ENCODE measurements at regions not wholly inside any gene's neighbourhood (a gene's known extent, or its start where the extent isn't known, plus 50 kb on each side); places are given as distances from the start of the nearest gene placed in this dataset.
"Not testable (repeated sequence)": the region's sequence is repeated elsewhere in the genome, so short reads cannot be mapped to it uniquely, and the experiment has no call there.

DNA sequence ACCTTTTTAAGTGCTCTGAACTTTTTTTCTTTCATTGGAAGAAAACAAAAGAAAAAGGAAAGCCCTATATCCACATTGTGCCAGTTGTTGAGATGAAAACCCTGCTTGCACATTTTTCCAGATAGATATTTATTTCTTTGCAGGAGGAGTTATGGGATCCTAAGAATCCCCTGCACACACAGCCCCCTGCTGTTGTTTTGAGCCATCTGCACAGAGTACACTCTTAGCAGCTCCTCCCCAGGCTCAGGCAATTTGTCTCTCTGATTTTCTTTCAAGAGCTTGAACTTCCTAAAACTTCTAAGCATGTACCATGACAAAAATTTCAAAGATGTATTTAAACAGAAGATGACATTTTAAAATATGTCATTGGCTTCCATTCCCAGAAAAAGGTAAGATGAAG lies 436.9 kb downstream of the METTL4 start:
- DNase-seq (ENCODE audit: missing footprints) (no peak), ATAC-seq (no peak)
- intact Hi-C loops (cut with DNase I) = no loop called here

DNA sequence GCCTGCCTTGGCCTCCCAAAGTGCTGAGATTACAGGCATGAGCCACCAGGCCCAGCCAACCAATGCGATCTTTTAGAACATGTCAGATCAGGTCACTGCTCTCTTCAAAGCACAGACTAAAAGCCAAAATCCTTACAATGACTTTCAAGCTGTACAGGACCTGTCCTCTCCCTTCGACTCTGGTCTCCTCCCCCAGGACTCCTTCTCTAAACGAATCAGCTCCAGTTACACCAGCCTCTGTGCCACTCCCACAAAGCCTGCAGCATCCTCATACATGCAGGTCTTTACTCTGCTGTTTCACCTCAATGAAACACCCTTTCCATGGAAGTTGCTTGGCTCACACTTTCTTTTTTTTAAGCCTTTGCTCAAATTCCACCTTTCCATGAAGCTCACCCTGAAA lies 436.0 kb downstream of the METTL4 start:
- no peak for ATAC-seq

DNA sequence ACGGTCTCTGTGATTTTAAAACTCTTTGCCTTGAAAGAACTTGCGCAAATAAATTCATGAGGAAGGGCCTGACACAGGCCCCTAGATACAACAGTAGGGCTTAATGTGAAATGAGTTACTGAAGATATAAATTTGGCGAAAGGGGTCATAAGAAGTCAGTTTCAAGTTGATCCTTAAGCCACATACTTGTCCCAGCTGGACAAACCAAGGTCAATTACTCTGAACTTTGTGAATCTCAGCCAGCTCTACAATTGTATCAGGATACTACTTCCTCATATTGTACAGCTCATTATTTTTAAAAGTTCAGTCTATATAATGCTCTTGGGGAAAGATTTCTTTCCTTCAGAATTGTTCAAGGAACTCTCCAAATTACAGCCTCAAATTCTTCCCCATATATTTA lies 432.8 kb downstream of the METTL4 start:
- no peak for ATAC-seq
- intact Hi-C loops (cut with DNase I) = no loop called here

More for the DNA sequence above, 436.0 kb downstream of the METTL4 start:
- DNase-seq (ENCODE audit: missing footprints) = no peak
- intact Hi-C loops (cut with DNase I) = no loop called here

DNA sequence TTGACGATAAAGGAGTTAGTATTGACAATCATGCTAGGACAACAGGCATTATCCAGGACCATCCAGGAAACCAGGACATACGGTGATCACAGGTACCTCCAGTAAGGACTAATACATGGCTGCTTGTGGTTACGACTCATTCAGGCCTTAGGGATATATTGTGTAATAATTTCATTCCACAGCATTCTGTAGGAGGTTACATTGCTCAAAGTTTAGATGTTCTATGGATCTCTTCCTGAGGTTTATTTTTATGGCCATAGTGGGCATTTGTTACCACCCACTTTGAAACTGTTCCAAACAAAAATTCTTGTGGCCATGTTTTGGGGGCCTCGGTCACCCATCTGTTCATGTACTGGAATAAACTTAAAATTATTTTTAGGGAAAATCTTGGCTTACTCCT lies 431.6 kb downstream of the METTL4 start:
- DNase-seq (ENCODE audit: missing footprints) (no peak), ATAC-seq (no peak)
- intact Hi-C loops (cut with DNase I) = no loop called here

More for the DNA sequence above, 432.8 kb downstream of the METTL4 start:
- no peak for DNase-seq (ENCODE audit: missing footprints)

DNA sequence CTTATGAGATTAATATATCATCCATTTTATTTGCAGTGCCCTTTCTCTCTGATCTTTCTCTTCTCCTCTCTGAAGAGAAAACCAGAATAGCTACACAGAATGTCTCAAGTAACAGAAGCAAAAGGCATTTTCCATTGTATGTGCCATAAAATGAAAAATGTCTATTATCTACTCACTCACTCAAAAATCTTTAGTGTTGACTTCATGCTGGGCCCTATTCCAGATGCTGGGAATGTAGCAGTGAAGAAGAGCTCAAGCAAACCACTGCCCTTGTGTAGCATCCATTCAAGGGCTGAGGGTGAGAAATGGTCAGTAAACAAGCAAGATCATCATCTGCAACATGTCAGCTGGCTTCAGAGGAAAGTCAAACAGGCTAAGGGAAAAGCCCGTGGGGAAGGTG lies 427.7 kb downstream of the METTL4 start:
- ATAC-seq = no peak
- DNase-seq (ENCODE audit: missing footprints) = no peak
- intact Hi-C loops (cut with DNase I) = no loop called here

DNA sequence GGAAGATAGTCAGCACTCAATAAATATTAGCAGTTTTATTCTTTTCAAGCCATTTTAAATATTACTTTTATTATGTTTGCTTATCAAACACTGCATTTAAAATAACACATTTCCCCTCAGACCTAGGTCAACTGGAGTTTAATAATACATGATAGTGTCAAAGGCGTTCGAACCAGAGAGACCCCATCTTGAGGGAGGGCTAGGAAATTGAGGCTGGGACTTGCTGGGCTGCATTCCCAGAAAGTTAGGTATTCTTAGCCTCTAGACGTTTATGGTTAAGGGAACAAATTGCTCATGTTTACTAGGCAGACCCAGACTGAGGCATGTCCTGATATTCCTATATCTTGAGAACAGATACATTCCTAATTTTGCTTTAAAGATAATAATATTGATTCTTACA lies 426.5 kb downstream of the METTL4 start:
- DNase-seq (ENCODE audit: missing footprints) (no peak), ATAC-seq (no peak)
- intact Hi-C loops (cut with DNase I) = no loop called here

DNA sequence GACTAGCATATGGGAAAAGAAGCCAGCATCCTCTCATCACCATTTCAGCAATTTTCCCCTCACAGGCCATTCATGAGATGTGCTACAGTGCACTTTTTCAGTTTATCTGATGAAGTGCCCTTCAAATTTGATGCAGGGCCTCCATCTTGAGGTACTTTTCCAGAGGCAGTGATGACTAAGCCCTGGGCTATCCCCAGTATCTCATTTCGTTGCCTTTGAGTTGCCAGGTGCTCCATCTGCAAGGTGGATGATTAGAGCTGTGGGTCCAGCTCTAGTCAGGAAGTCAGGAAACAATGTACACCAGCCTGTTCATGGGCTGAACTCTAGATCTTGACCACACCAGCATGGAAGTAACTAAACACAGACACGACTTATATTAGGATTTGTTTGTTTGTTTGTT lies 425.2 kb downstream of the METTL4 start:
- DNase-seq (ENCODE audit: missing footprints) = no peak
- ATAC-seq = no peak
- intact Hi-C loops (cut with DNase I) = no loop called here

DNA sequence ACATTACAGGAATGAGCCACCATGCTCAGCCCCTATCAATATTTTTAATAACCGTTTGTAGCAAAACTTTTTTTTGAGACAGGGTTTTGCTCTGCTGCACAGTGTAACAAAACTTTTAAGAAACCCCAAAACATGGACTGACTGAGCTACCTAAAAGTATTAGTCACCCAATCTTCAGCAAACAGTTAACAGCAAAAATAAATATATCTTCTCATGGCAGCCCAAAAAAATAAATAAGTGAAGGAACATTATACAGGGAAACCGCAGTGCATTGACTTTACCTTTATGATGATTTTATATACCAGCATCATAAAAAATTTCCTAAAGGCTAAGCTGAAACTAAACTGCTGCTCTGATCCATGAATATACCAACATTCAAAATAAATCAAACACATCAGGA lies 424.6 kb downstream of the METTL4 start:
- no peak for ATAC-seq
- no peak for DNase-seq (ENCODE audit: missing footprints)
- intact Hi-C loops (cut with DNase I) = no loop called here

DNA sequence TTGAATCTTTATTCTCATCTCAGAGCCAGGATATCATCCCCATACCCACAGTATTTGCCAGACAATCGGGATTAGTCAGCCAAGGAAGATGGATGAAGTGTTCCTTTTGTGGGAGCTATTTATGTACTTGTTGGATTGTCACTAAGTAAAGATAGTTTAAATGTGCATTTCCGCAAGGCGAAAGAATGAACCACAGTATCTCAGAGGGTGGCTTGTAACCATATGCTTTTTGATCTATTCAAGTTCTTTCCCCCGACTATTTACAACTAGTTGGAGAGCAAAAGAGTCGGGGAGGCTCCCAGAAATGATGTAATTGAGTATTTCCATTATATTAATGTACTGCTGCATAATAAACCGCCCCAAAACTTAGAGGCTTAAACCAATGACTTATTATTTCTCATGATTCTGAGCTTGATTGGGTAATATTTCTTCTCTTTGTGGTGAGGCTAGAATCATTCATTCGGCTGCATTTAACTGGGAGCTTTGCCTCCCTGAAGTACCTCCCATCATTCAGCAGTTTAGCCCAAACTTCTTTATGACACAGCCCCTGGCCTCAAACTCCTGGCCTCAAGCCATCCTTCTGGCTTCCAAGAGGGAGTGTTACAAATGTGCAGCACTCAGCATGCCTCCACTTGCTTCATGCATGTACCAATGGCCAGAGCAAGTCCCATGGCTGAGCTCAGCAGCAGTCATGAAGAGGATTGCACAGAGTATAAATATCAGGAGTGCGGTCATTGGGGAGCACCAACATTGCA lies 423.7 kb downstream of the METTL4 start:
- intact Hi-C loops (cut with DNase I) = no loop called here
- ATAC-seq (peak; percentile 85), DNase-seq (ENCODE audit: missing footprints) (peak; percentile 67)

DNA sequence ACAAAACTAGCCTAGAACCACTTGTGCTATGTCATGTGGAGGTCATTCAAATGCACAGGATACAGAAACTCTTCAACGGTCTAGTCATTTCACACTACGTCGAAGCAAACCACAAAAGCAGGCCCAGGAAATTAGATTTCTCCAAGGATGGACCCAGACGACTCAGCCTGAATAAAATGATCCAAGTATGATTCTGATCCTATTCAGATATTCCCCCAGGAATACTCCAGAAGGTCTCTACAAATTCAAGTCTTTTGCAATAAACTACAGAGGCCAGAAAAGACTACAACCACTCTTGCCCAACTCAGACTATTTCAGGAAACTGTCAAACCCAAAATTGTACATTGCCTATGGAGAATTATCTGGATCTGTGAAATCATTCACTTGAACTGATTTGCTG lies 422.5 kb downstream of the METTL4 start:
- intact Hi-C loops (cut with DNase I) = no loop called here
- DNase-seq (ENCODE audit: missing footprints) (no peak), ATAC-seq (peak; percentile 79)

DNA sequence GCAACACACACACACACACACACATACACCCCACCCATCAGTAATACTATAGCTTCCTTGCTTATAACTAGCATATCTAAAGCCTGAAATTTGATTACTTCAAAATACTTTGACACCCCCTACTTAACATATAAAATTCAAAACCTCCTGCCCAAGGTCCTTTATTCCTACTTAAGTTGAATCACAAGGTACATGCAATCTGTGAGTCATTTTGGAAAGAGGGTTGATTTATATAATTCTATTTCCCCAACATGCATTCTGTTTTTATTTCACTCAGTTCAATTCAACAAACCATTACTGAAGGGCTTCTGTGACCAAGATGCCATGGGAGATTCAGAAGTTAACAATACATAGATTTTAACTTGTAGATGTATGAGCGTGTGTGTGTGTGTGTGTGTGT lies 420.7 kb downstream of the METTL4 start:
- DNase-seq (ENCODE audit: missing footprints) = no peak
- intact Hi-C loops (cut with DNase I) = no loop called here
- no peak for ATAC-seq

DNA sequence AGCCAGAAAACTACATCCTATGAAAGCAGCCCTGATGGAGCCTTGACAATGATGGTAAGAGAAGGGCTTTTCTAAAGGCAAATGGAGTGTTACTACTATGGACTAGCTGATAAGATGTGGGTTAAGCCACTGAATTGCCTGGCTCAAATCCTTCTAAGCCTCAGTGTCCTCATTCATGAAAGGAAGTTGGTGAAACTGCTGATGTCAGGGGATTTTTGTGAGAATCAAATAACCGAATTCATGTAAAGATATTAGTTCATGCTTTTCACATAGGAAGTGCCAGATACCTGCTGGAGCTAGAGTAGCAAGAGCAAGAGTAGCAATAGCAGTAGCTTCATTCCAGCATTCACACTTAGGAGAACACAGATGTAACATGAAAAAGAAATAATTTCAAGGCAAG lies 417.0 kb downstream of the METTL4 start:
- no peak for ATAC-seq
- DNase-seq (ENCODE audit: missing footprints) = no peak
- intact Hi-C loops (cut with DNase I) = no loop called here

DNA sequence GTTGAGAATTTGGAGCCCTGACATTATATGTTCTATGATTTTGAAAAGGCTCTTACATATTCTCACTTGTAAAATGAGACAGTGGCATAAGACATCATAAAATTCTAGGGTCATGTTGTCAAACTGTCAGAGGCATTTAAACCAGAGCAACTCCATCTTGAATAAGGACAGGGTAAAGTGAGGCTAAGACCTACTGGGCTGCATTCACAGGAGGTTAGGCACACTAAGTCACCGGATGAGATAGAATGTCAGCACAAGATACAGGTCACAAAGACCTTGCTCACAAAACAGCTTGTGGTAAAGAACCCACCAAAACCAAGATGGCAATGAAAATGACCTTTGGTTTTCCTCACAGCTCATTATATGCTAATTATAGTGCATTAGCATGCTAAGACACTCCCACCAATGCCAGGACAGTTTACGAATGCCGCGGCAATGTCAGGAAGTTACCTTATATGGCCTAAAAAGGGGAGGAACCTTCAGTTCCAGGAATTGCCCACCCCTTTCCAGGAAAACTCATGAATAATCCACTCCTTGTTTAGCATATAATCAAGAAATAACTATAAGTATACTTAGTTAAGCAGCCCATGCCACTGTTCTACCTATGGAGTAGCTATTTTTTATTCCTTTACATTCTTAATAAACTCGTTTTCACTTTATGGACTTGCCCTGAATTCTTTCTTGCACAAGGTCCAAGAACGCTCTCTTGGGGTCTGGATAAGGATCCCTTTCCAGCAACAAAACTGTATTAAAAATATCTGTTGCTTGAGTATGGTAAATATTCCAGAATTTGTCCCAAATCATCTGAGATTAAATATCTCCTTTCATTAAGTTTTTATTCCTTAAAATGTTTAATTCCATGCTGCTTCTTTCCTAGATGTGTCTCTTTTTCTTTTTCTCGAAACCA lies 406.4 kb downstream of the METTL4 start:
- DNase-seq (ENCODE audit: missing footprints) (no peak), ATAC-seq (no peak)
- intact Hi-C loops (cut with DNase I) = no loop called here

DNA sequence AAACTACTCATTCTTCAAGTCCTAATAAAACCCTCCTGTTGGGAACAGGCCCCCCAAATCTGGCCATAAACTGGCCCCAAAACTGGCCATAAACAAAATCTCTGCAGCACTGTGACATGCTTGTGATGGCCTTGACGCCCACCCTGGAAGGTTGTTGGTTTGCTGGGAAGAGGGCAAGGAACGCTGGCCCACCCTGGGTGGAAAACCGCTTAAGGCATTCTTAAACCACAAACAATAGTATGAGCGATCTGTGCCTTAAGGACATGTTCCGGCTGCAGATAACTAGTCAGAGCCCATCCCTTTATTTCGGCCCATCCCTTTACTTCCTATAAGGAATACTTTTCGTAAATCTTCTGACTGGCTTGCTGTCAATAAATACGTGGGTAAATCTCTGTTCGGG lies 404.4 kb downstream of the METTL4 start:
- ATAC-seq; intact Hi-C loops (cut with DNase I); DNase-seq (ENCODE audit: missing footprints): not testable (repeated sequence)

DNA sequence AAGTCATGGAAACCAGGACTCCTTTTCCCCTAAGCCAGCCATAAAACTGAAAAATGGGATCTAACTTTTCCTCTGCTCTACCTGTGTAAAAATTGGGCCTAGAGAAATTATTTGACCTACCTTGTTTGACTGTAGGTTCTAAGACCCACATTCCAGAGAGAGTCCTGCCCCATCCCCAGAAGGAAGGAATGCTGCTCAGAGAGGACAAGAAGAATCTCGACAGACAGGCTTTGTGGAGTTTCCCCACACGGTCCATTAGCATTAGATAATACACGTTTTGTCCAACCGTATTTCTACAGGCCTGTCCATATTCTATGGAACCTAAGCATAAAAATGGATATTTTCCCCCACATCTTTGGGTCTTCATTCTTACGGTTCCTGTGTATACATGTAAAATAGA lies 403.3 kb downstream of the METTL4 start:
- intact Hi-C loops (cut with DNase I) = no loop called here

DNA sequence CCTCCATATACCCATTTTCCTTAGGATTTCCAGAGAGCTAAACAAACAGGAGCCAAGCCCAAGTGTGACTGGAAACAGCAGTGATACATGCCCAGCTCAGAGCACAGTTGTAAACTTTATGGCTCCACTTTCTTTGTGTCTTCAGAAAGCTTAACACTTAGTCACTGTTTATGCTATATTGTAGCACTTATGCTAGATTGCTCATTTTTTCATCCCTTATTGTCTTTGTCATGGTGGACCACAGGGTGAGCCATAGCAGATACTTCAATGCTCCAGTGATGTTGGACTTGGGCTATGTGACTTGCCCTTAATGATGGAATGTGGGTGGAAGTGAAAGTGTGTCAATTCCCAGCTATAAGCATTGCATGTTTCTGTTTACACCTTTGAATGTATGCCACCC lies 401.6 kb downstream of the METTL4 start:
- ATAC-seq (no peak), DNase-seq (ENCODE audit: missing footprints) (no peak)
- intact Hi-C loops (cut with DNase I) = no loop called here

More for the DNA sequence above, 403.3 kb downstream of the METTL4 start:
- ATAC-seq (no peak), DNase-seq (ENCODE audit: missing footprints) (no peak)

DNA sequence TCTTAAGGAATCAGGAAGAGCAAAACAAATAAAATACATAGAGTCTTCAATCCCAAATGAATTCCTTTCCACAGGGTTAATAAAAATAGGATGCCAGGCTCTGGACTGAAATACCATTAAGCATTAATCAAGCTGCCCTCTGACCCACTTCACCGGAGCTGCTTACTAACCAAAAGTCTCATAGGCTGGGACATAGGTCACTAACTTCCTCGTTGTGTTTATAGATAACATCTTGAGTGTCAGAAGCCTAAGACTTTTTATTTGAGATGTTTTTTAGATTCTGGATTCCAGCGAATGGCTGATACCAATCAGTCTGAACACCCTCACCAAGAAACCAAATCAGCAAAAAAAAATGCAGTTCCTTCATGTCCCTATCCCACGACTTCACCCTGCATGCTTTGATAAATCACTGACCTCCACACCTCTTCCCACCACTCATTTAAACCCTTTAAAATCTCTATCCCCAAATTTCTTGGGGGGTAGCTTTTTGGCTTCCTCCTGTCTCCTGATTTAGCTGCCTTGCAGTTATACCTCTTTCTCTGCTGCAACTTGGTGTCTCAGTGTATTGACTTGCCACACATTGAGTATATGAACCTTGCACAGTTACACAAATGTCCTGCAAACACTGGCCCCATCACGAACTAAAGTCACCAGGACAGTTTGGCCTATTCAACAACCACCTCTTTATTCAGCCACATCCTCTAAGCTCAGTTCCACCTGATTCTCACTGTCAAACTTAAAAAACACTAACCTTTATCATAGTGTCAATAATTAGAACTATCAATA lies 399.3 kb downstream of the METTL4 start:
- intact Hi-C loops (cut with DNase I) = no loop called here
- DNase-seq (ENCODE audit: missing footprints) (no peak), ATAC-seq (no peak)

DNA sequence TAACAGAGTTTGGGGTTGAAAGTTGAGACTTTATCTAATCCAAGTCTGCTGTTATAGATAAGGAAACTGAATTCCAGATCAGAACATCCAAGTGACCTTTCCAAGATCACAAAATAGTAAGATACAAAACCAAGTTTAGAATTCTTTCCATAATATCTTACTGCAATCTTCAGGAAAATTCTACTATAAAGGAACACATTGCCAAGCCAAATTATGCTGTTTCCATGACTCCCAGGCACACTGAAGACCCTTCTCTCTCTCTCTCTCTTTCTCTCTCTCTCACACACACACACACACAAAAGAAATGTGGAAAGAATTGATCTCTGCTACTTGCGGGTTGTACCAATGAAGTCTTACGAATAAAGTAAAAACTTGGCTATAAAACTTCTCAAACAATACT lies 398.4 kb downstream of the METTL4 start:
- no peak for DNase-seq (ENCODE audit: missing footprints)
- ATAC-seq = no peak
- intact Hi-C loops (cut with DNase I) = no loop called here

DNA sequence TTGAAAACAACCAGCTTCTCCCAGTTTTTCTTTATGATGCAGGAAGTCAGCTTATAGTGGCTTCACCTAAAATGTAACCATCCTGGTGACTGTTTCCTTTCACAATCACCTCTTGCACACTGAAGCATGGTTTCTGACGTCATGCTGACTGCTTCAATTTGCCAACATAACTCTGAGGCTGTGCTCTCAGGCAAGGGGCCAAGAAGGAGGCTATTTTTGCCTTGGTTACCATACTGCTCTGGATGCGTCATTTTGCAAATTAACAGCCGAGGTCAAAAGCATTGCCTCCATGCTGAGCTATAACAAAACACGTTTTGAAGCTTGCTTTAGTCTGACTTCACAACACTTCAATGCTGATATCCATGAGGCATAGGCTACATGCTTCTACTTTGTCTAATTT lies 397.8 kb downstream of the METTL4 start:
- intact Hi-C loops (cut with DNase I) = no loop called here
- peak; percentile 83 for ATAC-seq

More for the DNA sequence above, 397.8 kb downstream of the METTL4 start:
- DNase-seq (ENCODE audit: missing footprints) = no peak
